Smooth muscle cell (in vitro differentiated cells): ENCODE measurements at regions not wholly inside any gene's neighbourhood (a gene's known extent, or its start where the extent isn't known, plus 50 kb on each side); places are given as distances from the start of the nearest gene placed in this dataset.

Source experiments
- DNase-seq: peaks from one replicate; lab custom pipeline; 2025; ENCODE audit not compliant: unreplicated experiment; lab: John Stamatoyannopoulos, UW
- H2AFZ ChIP-seq: fragments of 200-600 bp; sonication (generic); 2 replicates; pipeline ENCODE4 v1.6.0; 2016; ENCODE audit warnings: antibody characterized with exemption, low read depth, mild to moderate bottlenecking
- H3F3A ChIP-seq: fragments of 200-600 bp; sonication (generic); 2 replicates; pipeline ENCODE4 v1.6.0; 2017; ENCODE audit warnings: antibody characterized with exemption, low read depth
- H3K27ac ChIP-seq: fragments of 200-600 bp; sonication (generic); 2 replicates; pipeline ENCODE4 v1.5.1; 2016; ENCODE audit warnings: low read depth, mild to moderate bottlenecking
- H3K27me3 ChIP-seq: fragments of 200-600 bp; sonication (generic); 2 replicates; pipeline ENCODE4 v1.6.1; 2016; ENCODE audit warnings: low read depth, mild to moderate bottlenecking
- H3K36me3 ChIP-seq: fragments of 200-600 bp; sonication (generic); 2 replicates; pipeline ENCODE4 v1.5.1; 2016; ENCODE audit warnings: low read depth
- H3K4me1 ChIP-seq: fragments of 200-600 bp; sonication (generic); 2 replicates; pipeline ENCODE4 v1.5.1; 2016; ENCODE audit warnings: low read depth
- H3K4me2 ChIP-seq: fragments of 200-600 bp; sonication (generic); 2 replicates; pipeline ENCODE4 v1.6.0; 2016; ENCODE audit warnings: mild to moderate bottlenecking
- H3K4me3 ChIP-seq: fragments of 200-600 bp; sonication (generic); 2 replicates; pipeline ENCODE4 v1.5.1; 2016; ENCODE audit warnings: mild to moderate bottlenecking
- H3K79me2 ChIP-seq: fragments of 200-600 bp; sonication (generic); 2 replicates; pipeline ENCODE4 v1.6.0; 2016; ENCODE audit warnings: low read depth, mild to moderate bottlenecking
- H3K9ac ChIP-seq: fragments of 200-600 bp; sonication (generic); 2 replicates; pipeline ENCODE4 v1.6.0; 2016; ENCODE audit warnings: low read depth
- H3K9me3 ChIP-seq: fragments of 200-600 bp; sonication (generic); replicated peaks from 2 replicates; pipeline ENCODE4 v1.5.1; 2016; ENCODE audit warnings: low read depth
- H4K20me1 ChIP-seq: fragments of 200-600 bp; sonication (generic); 2 replicates; pipeline ENCODE4 v1.6.0; 2016; ENCODE audit warnings: low read depth
- CTCF ChIP-seq: fragments of 200-600 bp; sonication (generic); IDR thresholded peaks from 2 replicates; pipeline ENCODE4 v1.5.1; 2017; ENCODE audit warnings: borderline replicate concordance, mild to moderate bottlenecking, antibody characterized with exemption; ENCODE audit not compliant: insufficient read depth, poor library complexity, severe bottlenecking
- WGBS: methylation state at CpG from one replicate; pipeline ENCODE4 v1.1.7; 2016; ENCODE audit warnings: low lambda C conversion rate; 5-methylcytosine and 5-hydroxymethylcytosine counted together

- TF ChIP-seq CTCF = no peak
- H3K9ac ChIP-seq = no peak overlapping the region
- H4K20me1 ChIP-seq = no peaks in the 10 kb centered on the region
- peaks cover 4% of the 10 kb centered on the region for H3F3A ChIP-seq
- H3K36me3 ChIP-seq = no peaks in the 10 kb centered on the region
- WGBS = 75% methylated on average over 1 of the region's 1 CpG
- no peak overlapping the region for H3K4me3 ChIP-seq
- no peaks in the 10 kb centered on the region for H3K27me3 ChIP-seq
- H3K27ac ChIP-seq = no peak overlapping the region
- H3K4me1 ChIP-seq = no peaks in the 10 kb centered on the region
- no peaks in the 10 kb centered on the region for H3K9me3 ChIP-seq
- no peaks in the 10 kb centered on the region for H3K79me2 ChIP-seq
- no peak for DNase-seq
- no peak overlapping the region for H2AFZ ChIP-seq
- H3K4me2 ChIP-seq = no peak overlapping the region
These were observed 262.0 kb downstream of the PPP1R2C start for GRCh38 chrX:42515939-42516338.

GRCh38 chrX:42505016-42505415 lies 272.9 kb downstream of the PPP1R2C start:
- Histone ChIP-seq H3K36me3 (no peaks in the 10 kb centered on the region), H4K20me1 (no peaks in the 10 kb centered on the region), H3K27ac (no peak overlapping the region), H3K4me1 (no peaks in the 10 kb centered on the region), H3K4me3 (no peak overlapping the region), H3K9me3 (no peaks in the 10 kb centered on the region), H3K9ac (no peak overlapping the region), H3K27me3 (no peaks in the 10 kb centered on the region), H3K79me2 (no peaks in the 10 kb centered on the region), H2AFZ (no peak overlapping the region), H3F3A (no peaks in the 10 kb centered on the region), H3K4me2 (no peak overlapping the region)
- DNase-seq = no peak
- TF ChIP-seq CTCF = no peak
- 67% methylated on average over 7 of the region's 7 CpGs for WGBS

GRCh38 chrX:42499620-42500019 lies 278.3 kb downstream of the PPP1R2C start:
- Histone ChIP-seq H3K4me2 (no peak overlapping the region), H2AFZ (no peak overlapping the region), H3K27me3 (no peaks in the 10 kb centered on the region), H3K27ac (no peak overlapping the region), H3F3A (no peaks in the 10 kb centered on the region), H3K9me3 (no peaks in the 10 kb centered on the region), H3K4me3 (no peak overlapping the region), H3K36me3 (no peaks in the 10 kb centered on the region), H3K9ac (no peak overlapping the region), H3K4me1 (no peaks in the 10 kb centered on the region), H4K20me1 (no peaks in the 10 kb centered on the region), H3K79me2 (no peaks in the 10 kb centered on the region)
- DNase-seq = no peak
- WGBS = 77% methylated on average over 2 of the region's 2 CpGs
- no peak for TF ChIP-seq CTCF

GRCh38 chrX:42497356-42497755 lies 280.6 kb downstream of the PPP1R2C start:
- no peak for DNase-seq
- H3K4me3 ChIP-seq = no peak overlapping the region

More at GRCh38 chrX:42497356-42497755, 280.6 kb downstream of the PPP1R2C start:
- Histone ChIP-seq H3K4me1 (no peaks in the 10 kb centered on the region), H3K4me2 (no peak overlapping the region), H3K9ac (no peak overlapping the region), H4K20me1 (no peaks in the 10 kb centered on the region), H3K36me3 (no peaks in the 10 kb centered on the region), H3K27me3 (no peaks in the 10 kb centered on the region), H3F3A (no peaks in the 10 kb centered on the region), H3K79me2 (no peaks in the 10 kb centered on the region), H3K27ac (no peak overlapping the region), H3K9me3 (no peaks in the 10 kb centered on the region), H2AFZ (no peak overlapping the region)
- no peak for TF ChIP-seq CTCF
- 93% methylated on average over 4 of the region's 4 CpGs for WGBS
